Left renal pelvis (tissue), 4 donors: ENCODE measurements at regions not wholly inside any gene's neighbourhood (a gene's known extent, or its start where the extent isn't known, plus 50 kb on each side); places are given as distances from the start of the nearest gene placed in this dataset.
"Not testable (repeated sequence)": the region's sequence is repeated elsewhere in the genome, so short reads cannot be mapped to it uniquely, and the experiment has no call there.

ENCODE experiments used
- DNase-seq, 4 donors: peaks; one replicate each; pipeline ENCODE4 v3.0.0-alpha.2; 2013; ENCODE audit warnings: low read depth in 4 of 4, low spot score in 3 of 4

DNA sequence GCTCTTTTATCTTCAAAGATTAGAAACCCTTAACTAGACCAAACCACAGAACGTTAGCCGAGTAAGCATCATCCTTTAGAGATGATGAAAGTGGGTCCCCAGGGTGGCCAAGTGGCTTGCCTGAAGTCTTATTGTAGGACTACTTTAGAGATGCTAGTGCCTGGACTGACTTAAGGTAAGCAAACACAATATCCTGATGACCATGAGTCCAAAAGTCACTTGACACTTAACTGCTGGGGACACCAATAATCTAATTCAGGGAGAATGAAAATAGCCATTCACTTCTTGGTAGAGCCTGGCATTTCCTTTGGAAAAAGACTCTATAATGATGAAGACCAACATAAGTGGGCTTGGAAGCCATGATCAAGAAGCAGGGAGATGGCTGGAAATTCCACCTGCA lies 225.3 kb upstream of the IRF2BP2 start:
- DNase-seq: no peak

DNA sequence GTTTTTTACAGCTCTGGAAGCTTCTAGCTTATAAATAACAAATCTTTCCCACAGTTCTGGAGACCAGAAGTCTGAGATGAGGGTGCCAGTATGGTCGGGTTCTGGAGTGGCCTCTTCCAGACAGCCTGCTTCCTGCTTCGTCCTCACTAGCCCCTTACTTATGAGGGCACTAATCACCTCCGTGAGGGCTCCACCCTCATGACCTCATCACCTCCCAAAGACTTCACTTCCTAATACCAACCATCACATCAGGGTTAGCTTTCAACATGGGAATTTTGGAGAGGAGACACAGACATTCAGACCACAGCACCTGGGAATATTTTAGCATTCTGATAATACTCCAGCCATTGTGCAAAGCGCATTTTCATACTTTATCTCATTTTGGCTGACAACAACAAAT lies 223.7 kb upstream of the IRF2BP2 start:
- no peak for DNase-seq

DNA sequence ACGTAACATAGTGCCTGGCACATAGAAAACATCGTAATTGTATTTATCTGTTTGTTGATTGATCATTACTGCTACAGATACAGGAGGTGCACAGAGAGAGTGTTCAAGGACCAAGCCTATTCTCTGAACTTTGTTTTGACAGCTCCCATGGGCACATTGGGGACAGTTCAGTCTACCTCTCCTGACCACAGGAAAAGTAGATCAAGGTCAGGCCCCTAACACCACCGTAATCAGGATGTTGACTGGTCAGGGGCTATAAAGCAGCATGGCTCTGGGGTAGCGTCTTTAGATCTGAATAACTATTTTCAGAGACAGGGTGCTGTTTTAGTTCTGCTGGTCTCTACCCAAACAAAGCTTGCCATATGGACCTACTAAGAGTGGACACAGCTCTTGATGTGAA lies 223.1 kb upstream of the IRF2BP2 start:
- no peak for DNase-seq

DNA sequence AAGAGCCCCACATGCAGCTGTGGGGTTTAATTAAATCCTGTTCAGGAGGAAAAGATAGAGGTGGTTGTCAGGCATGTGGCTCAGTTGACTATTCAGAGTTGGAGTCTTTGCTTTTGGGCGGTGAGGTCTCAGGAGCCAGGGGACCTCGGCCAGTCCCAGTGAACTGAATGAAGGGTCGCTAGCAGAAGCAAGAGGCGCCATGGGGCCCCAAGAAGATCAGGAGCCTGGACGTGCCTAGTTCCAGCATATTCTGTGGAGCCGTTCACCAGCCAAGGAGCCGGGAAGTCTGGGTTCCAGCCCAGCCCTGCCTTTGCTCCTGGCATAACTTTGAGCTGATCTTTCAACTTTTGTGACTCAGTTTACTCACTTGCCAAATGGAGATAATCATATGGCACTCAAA lies 217.7 kb upstream of the IRF2BP2 start:
- no peak for DNase-seq

DNA sequence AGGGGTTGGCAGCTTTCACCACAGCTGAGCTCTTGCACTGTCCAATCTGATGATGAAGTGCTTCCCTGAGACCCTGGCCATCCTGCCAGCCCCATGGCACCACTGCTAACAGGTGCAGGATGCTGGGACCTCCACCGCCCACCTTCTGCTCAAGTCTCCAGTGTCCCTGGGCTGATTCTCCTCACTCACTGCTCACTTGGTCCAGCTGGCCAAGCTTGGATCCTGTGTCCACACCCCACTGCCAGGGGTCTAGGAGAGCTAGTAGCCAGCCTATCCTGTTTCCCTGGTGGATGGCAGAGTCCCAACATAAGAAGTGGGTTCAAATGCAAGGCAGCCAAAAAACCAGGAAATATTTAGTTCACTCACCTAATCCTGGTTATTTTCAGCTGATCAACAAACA lies 217.2 kb upstream of the IRF2BP2 start:
- no peak for DNase-seq

DNA sequence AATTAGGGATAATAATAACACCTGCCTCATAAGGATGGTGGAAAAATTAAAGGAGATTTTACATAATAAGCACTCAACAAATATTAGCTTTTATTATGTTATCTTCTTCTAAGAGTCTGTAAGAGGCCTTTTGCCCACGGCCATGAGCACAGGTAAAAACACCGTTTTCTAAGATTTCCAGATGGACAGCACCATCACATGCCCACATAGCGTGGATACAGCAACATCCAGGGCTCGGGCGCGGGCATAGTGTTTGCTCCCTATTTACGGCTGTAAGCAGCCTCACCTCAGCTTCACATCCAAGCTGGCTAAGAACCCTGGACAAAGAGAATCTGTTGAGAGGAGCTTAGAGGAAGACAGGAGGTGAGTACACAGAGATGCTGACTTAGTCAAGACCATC lies 216.4 kb upstream of the IRF2BP2 start:
- no peak for DNase-seq

DNA sequence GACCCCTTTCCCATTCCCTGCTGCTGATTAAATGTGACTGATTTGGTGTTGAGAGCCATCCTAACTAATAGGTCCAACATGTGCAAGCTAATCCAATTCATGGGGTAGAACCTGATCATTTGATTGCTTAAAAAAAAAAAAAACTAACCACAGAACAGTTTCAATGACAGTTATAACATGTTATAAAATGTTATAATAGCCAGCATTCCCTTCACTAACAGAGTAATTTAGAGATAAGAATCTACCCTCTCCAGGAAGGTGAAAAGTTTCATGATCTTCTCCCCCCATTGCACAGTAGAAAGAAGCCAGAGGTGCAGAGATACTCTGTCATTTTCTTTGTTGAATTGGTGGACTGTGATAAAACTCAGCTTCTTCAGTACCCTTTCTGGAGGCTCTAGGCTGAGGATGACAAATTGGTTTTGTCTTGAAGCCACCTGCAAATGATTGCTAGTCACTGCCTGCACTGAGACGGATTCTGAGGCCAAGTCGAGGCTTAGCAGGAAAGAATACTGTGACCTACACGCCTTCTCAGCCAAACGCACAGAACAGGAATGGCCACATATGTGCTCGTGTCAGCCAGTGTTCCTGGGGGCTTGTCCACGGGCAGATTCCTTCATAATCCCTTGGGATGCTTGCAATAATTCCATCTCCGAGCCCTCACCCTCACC lies 215.7 kb upstream of the IRF2BP2 start:
- DNase-seq: no peak

DNA sequence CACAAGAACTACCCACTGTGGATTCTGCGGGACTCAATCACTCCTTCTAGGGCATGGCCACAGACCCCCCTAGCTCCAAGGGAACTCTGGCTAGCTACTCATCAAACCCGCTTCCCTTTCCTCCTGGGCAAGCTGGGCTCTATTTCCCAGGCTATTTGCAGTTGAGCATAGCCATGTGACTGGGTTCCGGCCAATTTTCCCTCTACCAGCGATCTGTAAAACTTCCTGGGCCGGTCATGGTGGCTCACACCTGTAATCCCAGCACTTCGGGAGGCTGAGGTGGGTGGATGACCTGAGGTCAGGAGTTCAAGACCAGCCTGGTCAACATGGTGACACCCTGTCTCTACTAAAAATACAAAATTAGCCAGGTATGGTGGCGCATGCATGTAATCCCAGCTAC lies 214.9 kb upstream of the IRF2BP2 start:
- not testable (repeated sequence) for DNase-seq

DNA sequence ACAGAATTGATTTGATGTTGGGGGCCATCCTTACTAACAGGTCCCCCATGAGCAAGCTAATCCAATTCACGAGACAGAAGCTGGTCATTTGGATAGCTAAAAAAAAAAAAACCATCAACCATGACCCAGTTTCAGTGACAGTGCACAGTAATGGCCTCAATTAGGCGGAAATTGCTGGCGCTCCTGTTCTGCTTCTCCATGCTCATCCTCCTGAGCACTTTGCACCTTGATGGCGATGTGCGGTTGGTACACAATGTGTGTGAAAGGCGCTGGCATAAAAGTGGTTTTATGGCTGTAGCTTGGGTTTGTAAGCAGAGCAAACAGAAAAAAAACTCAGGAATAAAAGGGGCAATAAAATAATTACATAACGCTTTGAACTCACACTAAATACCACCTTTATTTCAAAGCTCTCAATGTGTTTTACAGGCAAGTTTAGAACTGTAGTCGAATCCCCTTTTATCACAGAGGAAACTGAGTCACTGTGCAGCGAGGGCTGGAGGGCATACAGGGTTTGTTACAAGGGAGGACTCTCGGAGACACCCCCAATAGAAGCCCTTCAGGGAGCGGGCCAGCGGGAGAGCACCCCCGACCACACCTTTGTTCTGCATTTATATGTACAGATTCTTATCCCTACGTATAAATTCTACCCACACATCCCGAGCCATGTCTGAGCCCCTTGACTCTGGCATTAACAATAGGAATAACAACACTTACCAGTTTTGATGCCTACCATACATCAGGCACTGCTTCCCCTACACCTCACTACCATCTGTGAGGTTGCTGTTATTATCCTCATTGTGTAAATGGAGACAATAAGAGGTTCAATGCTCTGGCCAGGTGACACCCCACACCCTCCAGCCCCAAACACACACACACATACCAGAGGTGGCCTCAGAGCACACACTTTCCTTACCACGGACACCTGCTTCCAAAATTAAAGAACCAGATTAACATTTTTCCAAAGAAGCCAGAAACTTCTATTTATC lies 213.5 kb upstream of the IRF2BP2 start:
- DNase-seq: no peak

DNA sequence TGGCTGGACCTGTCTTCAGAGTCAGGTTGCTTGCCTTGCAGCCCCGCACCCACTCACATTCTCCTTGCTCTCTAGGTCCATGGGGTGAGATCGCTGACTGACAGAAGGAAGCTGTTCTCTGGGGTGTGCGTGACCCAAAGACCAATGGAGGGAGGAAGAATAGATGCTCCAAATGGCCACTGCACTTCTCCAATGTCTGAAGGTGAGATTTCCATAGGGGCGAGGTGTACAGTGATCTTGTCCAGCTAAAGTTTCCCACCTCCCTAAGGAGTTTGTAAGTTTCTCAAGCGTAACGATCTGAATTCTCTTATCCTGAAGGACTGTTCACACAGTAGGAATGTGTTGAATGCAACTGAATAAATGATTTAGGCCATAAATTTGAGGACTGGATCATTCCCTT lies 211.9 kb upstream of the IRF2BP2 start:
- no peak for DNase-seq

DNA sequence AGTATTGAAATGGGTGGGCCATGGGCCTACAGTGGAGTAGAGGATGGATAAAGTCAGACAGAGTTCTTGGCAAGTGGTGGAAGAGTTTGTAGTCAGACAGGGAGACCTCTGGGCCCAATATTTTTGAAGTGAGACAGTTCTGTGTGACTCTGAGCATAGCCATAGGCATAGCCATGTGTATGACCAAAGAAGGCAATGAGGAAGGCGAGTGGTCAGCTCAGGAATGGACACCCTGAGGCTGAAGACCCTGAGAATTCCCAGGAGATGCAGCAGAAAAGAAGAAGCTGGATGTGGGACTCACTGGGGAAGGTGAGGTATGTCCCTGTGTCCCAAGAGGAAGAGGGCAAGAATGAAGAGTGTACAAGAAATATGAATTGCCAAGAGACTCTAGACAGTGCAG lies 210.6 kb upstream of the IRF2BP2 start:
- DNase-seq: no peak

DNA sequence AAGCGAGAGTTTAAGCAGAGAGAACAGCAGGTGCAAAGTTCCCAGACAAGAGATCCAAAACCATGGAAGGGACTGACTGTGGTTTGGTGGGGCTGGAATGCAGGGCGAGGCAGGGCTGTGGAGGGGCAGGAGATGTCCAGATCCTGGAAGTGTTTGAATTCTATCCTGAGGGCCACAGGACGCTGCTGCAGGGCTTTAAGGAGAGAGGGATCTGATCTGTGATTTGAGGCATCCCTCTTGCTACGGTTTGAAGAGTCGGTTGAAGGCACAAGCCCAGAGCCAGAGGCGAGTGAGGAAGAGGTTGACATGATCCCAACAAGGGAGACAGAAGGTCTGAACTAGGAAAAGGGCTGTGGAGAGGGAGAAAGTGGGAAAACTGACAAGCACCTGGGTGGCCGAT lies 209.9 kb upstream of the IRF2BP2 start:
- DNase-seq: not testable (repeated sequence)

DNA sequence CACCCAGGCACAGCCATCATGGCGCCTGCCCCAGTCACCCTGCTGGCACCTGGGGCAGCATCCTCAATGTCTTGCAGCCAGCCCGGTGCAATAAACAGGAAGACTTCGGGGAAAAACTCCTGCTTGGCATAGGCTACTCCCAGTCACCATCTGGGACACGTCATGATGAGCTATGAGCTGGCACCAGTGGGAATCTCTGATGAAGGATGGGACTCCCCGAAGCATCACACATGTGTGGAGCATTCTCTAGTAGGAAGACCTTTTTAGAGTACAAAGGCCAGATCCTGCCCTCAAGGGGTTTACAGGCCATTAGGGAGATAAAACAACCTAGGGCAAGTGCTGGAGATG lies 208.0 kb upstream of the IRF2BP2 start:
- not testable (repeated sequence) for DNase-seq

DNA sequence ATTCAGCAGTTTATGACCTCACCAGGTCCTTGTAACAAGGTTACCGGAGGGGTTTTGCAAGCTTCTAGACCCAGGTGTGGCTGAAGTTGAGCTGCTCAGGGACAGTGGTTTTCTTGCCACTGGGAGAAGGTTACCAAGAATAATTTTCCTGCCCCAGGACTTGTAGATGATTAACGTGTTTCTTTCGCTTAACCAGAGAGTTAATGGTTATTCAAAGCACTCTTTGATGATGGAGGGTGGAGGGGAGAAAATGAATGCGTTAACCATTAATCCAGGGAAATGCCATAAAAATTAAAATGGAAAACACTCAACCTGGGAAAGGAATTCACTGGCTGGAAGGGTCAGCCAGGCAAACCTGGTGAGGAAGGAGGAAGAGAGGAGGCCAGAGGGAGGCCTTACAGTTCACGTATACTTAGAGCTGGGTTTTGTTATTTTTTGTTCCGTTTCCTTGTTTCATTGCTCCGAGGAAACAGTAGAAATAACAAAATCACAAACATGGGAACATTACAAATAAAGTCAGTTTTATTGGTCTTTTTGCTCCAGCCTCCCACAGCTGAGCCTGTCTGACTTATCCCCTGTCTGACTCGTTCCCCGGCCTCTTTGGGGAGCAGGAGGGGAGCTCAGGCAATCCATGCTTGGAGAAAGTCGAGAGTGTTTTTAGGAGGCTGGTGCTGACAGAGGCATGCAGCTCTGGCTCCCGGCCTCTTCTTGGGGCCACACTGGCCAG lies 207.5 kb upstream of the IRF2BP2 start:
- DNase-seq: peak in 3 of 4 donors; percentile 72 to 84 (median 79)

DNA sequence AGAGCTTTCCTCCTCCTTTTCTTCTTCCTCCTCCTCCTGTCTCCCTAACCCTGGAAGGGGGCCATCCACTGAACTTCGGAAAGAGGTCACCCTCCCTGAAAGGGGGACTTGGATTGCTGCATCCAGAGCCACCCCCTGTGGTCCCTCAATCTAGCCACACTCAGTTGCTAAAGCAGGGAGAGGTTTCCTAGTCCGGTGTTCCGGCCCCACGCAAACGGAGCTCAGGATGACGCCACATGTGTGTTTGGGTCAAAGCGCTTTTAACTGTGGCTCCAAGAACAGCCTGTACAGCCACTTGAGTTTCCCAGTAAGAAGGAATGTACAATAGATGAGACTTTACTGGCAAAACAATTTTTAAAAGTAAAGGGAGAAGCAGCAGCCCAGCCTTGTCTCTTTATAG lies 206.9 kb upstream of the IRF2BP2 start:
- DNase-seq: not testable (repeated sequence)

DNA sequence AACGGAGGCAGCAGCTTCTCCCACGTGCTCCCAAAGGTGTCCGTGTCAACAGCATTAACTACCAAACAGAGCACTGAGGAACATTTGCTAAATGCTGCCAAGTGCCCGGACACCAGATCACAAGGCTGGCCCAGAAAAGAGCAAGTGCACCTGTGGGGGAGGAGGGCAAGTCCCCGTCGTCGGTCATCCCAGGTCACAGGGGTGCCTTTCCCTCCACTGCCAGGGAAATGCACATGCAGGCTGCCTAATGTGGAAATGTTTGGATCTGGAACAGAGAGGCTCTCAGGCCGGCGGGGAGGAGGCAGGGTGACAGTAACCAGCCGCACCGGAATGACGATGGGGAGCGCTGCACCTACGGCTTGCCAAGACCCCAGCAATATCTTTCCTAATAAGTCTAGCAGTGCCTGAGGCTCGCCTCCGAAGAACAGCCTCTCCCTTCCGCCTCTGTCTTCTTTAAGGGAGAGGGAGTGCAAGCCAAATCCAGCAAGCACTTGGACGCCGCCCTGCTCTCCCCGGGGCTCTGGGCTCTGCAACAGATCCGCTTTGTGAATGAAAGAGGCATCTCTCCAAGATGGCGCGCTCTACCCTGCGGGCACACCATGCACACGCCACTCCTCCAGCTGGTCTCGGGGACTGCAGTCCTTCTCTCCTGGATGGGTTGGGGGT lies 206.3 kb upstream of the IRF2BP2 start:
- DNase-seq: not testable (repeated sequence)

DNA sequence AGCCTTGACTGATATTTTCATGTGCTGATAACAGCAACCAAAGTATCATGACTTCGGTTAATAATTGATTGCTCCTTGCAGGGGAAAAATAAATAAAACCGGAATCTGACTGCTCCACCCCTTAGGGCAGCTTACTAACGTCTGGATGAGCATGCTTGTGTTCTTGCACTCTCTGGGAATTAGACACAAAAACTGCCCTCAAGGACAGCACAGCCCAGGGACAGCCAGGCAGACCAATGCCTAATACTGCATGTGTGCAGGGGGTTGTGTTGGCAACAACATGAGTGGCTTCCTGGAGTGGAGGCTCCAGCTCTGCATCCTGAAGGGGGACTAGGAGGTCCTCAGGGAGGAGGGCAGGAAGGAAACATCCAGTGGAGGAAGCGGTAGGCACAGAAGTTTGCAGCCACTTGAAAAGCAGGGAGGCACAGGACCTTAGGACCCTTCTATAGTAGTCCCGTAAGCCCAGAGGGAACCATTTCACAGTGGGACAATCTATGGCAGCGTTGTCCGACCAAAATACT lies 205.4 kb upstream of the IRF2BP2 start:
- not testable (repeated sequence) for DNase-seq

DNA sequence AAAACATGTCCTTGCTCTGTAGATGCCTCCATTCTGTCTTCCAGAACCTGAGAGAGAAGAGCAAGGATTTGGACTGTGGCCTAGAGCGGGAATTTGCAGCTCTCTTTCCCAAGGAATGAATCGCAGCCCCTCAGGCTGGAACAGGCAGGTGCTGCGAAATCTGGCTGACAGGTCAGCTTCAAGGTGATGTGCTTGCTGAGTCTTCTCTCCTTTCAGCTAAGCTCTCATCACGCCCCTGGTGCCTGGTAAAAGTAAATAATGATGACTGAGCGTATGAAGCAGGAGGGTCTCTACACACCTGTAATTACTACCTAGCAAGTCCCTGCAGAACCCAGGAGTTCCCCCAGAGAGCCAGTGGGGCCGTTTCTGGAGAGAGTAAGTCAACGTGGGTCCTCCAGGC lies 204.3 kb upstream of the IRF2BP2 start:
- not testable (repeated sequence) for DNase-seq

DNA sequence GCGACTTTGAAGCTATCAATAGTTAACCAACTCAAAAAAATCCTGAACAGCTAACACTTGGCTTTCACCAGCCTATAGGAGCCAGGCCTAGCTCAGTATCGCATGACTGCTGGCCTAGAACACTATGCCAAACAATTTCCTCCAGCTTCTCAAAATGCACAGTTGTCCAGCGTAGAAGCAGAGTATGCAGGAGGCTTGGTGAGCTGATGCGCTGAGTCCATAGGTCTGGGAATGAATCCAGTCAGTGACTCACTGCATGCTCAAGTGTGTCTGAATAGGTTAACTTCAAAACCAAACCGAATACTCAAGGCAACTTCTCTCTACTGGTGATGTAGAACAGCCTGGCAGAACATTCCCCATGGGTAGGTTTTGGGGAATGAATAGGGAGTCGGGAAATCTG lies 201.8 kb upstream of the IRF2BP2 start:
- DNase-seq: not testable (repeated sequence)

DNA sequence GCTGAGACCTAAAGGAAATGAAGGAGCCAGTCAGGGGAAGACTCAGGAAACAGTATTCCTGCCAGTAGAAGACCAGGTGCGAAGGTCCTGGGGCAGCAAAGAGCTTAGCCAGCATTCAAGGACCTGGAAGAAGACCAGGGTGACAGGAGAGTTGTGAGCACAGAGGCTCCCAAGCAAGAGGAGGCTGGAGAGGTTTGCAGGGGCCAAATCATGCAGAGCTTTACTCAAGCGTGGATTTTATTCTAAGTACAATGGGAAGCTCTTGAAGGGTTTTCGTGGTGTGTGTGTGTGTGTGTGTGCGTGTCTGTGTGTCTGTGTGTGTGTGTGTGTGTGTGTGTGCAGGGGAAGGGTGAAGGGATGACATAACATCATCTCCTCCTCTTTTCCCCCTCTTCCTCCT lies 200.7 kb upstream of the IRF2BP2 start:
- not testable (repeated sequence) for DNase-seq

DNA sequence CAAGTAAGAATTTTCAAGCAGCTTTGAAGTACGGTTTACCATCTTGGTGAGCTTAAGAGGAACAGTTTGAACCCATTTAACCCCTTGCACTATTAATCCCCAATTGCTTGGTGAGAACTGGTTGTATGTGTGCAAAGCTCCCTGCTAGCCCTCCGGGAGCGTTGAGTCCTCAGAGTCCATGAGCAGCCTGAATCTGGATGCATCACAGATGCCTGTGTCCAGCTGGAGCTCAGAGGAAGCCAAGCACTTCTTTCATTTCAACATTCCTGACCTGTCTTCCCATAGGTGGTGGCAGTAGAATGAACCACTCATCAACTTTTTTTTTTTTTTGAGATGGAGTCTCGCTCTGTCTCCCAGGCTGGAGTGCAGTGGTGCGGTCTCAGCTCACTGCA lies 199.9 kb upstream of the IRF2BP2 start:
- DNase-seq: not testable (repeated sequence)
